ENCODE measurements at regions not wholly inside any gene's neighbourhood (a gene's known extent, or its start where the extent isn't known, plus 50 kb on each side); places are given as distances from the start of the nearest gene placed in this dataset.

GRCh38 chr6:155738602-155739105 lies 283.0 kb upstream of the NOX3 start:
- intact Hi-C loops (cut with DNase I), result no loop called here
- no peak for ATAC-seq
- 68 to 76% methylated on average over 3 of the region's 3 CpGs for WGBS, 2 donors

DNA sequence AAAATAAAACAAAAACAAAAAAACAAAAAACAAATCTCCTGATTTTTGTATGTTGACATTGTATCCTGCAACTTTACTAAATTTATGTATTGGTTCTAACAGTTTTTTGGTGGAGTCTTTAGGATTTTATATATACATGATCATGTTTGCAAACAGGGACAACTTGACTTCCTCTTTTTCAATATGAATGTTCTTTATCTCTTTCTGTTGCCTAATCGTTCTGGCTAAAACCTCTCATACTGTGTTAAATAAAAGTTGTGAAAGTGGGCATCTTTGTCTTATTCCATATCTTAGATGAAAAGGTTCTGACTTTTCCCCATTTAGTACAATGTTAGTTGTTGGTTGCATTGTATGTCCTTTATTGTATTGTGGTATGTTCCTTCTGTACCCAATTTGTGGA lies 261.7 kb upstream of the NOX3 start:
- Histone ChIP-seq H3K36me3 (replicated peaks in 1 of 2; ENCODE audit: insufficient read depth in 1 of 2, low read depth in 2 of 2) (no peaks in the 10 kb centered on the region), H3K4me1 (no peaks in the 10 kb centered on the region), H3K27ac (no peak overlapping the region), H3K4me3 (no peak overlapping the region), H3K27me3 (no peaks in the 10 kb centered on the region), H3K9me3 (no peaks in the 10 kb centered on the region)
- no peak for ATAC-seq
- DNase-seq, result no peak
- WGBS, 2 donors, result 31 to 41% methylated on average over 1 of the region's 1 CpG
- intact Hi-C loops (cut with DNase I), result no loop called here
- TF ChIP-seq CTCF (IDR thresholded peaks at IDR 0.05), result no peak
- no peak for TF ChIP-seq POLR2A (IDR thresholded peaks at IDR 0.05)

More at GRCh38 chr6:155738602-155739105, 283.0 kb upstream of the NOX3 start:
- no peak for DNase-seq
- Histone ChIP-seq H3K4me1 (no peaks in the 10 kb centered on the region), H3K36me3 (replicated peaks in 1 of 2; ENCODE audit: insufficient read depth in 1 of 2, low read depth in 2 of 2) (no peaks in the 10 kb centered on the region), H3K9me3 (no peaks in the 10 kb centered on the region), H3K27ac (no peak overlapping the region), H3K4me3 (no peak overlapping the region), H3K27me3 (no peaks in the 10 kb centered on the region)
- TF ChIP-seq POLR2A (IDR thresholded peaks at IDR 0.05) (no peak), CTCF (IDR thresholded peaks at IDR 0.05) (no peak)

DNA sequence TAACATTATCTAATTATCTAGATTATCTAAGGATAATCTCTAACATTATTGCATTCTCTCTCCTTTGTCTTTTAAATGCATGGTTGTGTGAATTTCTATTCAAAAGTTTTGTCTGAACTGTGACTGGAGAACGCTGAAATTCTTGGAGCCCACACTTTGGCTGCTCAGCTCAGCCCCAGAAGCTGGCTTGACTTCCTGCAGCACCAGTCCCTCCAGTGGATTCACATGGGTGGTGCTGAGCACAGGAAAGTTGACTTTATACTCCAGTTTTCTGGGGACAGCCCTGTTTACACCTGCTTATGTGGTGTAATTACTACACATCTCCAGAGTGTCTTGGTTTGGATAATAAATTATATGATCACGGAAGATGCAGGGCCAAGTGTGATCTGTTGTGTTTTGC lies 255.1 kb upstream of the NOX3 start:
- H3K27ac ChIP-seq, result no peak overlapping the region
- no peak overlapping the region for H3K4me3 ChIP-seq
- no peak for TF ChIP-seq CTCF (IDR thresholded peaks at IDR 0.05)
- no peak for TF ChIP-seq POLR2A (IDR thresholded peaks at IDR 0.05)
- no peaks in the 10 kb centered on the region for H3K36me3 ChIP-seq (replicated peaks in 1 of 2; ENCODE audit: insufficient read depth in 1 of 2, low read depth in 2 of 2)
- no peaks in the 10 kb centered on the region for H3K27me3 ChIP-seq
- intact Hi-C loops (cut with DNase I), result no loop called here
- no peaks in the 10 kb centered on the region for H3K9me3 ChIP-seq
- no peaks in the 10 kb centered on the region for H3K4me1 ChIP-seq
- 48 to 71% methylated on average over 2 of the region's 2 CpGs for WGBS, 2 donors
- DNase-seq (no peak), ATAC-seq (no peak)

DNA sequence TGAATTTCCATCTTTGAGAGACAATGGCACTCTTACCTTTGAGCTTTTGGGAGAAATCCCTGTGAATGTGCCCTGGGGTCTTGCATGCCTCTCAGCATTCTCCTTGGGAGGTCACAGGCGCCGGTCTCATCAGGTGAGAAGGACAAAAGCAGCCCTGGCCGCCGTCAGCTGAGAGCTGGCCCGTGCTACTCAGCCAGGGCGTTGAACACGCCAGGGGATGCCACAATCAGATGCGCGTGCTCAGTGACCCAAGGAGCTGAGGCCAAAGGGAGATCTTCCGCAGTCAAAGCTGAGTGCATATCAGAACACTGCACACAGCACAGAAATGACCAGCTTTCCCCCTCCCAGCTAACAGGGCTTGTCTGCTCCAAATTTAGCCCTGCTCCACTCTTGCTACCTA lies 253.6 kb upstream of the NOX3 start:
- Histone ChIP-seq H3K27ac (no peak overlapping the region), H3K9me3 (no peaks in the 10 kb centered on the region), H3K27me3 (no peaks in the 10 kb centered on the region), H3K4me1 (no peaks in the 10 kb centered on the region), H3K36me3 (replicated peaks in 1 of 2; ENCODE audit: insufficient read depth in 1 of 2, low read depth in 2 of 2) (no peaks in the 10 kb centered on the region), H3K4me3 (no peak overlapping the region)
- ATAC-seq, result no peak
- TF ChIP-seq CTCF (IDR thresholded peaks at IDR 0.05) (no peak), POLR2A (IDR thresholded peaks at IDR 0.05) (no peak)
- DNase-seq, result no peak
- WGBS, 2 donors, result 93% methylated on average over 6 to 10 of the region's 10 CpGs
- intact Hi-C loops (cut with DNase I), result no loop called here

DNA sequence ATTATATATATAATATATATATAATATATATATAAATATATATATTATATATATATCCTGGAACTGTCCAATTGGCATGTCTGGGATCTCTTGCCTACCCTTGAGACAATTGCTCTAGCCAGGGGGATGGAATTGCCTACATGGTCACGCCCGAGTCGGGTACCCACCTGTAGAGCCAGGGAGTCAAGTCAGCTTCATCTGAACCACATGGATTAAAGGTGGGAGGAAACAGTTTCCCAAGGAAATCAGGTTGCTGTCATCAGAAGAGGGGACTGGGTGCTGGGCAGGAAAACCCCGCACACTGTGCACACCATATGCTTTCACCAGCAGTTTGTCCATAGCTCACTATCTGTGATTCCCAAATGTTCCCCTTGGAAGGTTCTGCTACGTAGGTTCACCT lies 252.5 kb upstream of the NOX3 start:
- Histone ChIP-seq H3K27me3 (no peaks in the 10 kb centered on the region), H3K4me1 (no peaks in the 10 kb centered on the region), H3K27ac (no peak overlapping the region), H3K9me3 (no peaks in the 10 kb centered on the region), H3K36me3 (replicated peaks in 1 of 2; ENCODE audit: insufficient read depth in 1 of 2, low read depth in 2 of 2) (no peaks in the 10 kb centered on the region), H3K4me3 (no peak overlapping the region)
- no peak for TF ChIP-seq CTCF (IDR thresholded peaks at IDR 0.05)
- TF ChIP-seq POLR2A (IDR thresholded peaks at IDR 0.05), result no peak
- intact Hi-C loops (cut with DNase I), result no loop called here
- ATAC-seq (no peak), DNase-seq (no peak)
- 98 to 99% methylated on average over 5 of the region's 5 CpGs for WGBS, 2 donors

Measured in body of pancreas (tissue), 4 donors.